Sigmoid colon (tissue), 6 donors: ENCODE measurements at regions not wholly inside any gene's neighbourhood (a gene's known extent, or its start where the extent isn't known, plus 50 kb on each side); places are given as distances from the start of the nearest gene placed in this dataset.

ENCODE experiments used
- DNase-seq: peaks from one replicate; pipeline ENCODE4 v3.0.0-alpha.2; 2019
- H3K27ac ChIP-seq, 4 donors: fragments of 200-600 bp; sonication (generic); one replicate each; pipeline ENCODE4 v1.5.1; 2016 to 2019; ENCODE audit warnings: mild to moderate bottlenecking in 1 of 4
- H3K27me3 ChIP-seq, 3 donors: fragments of 200-600 bp; sonication (generic); one replicate each; pipeline ENCODE4 v1.5.1; 2019; ENCODE audit warnings: mild to moderate bottlenecking in 1 of 3
- H3K36me3 ChIP-seq, 4 donors: fragments of 200-600 bp; sonication (generic); one replicate each; pipeline ENCODE4 v1.5.1; 2016 to 2019
- H3K4me1 ChIP-seq, 4 donors: fragments of 200-600 bp; sonication (generic); one replicate each; pipeline ENCODE4 v1.5.1; 2017 to 2019
- H3K4me3 ChIP-seq, 4 donors: fragments of 200-600 bp; sonication (generic); one replicate each; pipeline ENCODE4 v1.5.1; 2017 to 2019; ENCODE audit warnings: mild to moderate bottlenecking in 2 of 4, moderate library complexity in 1 of 4
- H3K9me3 ChIP-seq, 4 donors: fragments of 200-600 bp in 3 of 4; sonication (generic) in 3 of 4; one replicate each; pipeline versions ENCODE4 v1.5.1 to v1.6.1; 2013 to 2019
- EP300 ChIP-seq, 4 donors: sonication (generic); formaldehyde crosslinking; IDR thresholded peaks; one replicate each; pipeline ENCODE4 v1.6.1; 2017; ENCODE audit warnings: antibody characterized with exemption in 4 of 4
- POLR2A ChIP-seq, 2 donors: fragments of 450-650 bp; IDR thresholded peaks; one replicate each; pipeline ENCODE4 v1.6.1; 2016; ENCODE audit warnings: antibody characterized with exemption in 2 of 2, mild to moderate bottlenecking in 2 of 2, moderate library complexity in 2 of 2
- POLR2AphosphoS5 ChIP-seq, 4 donors: sonication (generic); formaldehyde crosslinking; IDR thresholded peaks; one replicate each; pipeline ENCODE4 v1.6.1; 2017; ENCODE audit warnings: antibody characterized with exemption in 4 of 4
- WGBS, 2 donors: extraction: QIAGEN DNeasy Blood & Tissue Kit; methylation state at CpG; one replicate each; pipeline ENCODE4 v1.1.7; 2013; 5-methylcytosine and 5-hydroxymethylcytosine counted together
- intact Hi-C: fragments of 100-400 bp; cut with DNase I; formaldehyde crosslinking; loops from one replicate; pipeline ENCODE4 v1.15.1; 2023
- TF ChIP-seq, protein P1 (sequence below), 4 experiments: fragments of 450-650 bp in 3 of 4; fragments of 200-600 bp in 1 of 4; IDR thresholded peaks; one replicate each; pipeline ENCODE4 v1.5.1; 2016 to 2019; ENCODE audit warnings: antibody characterized with exemption in 4 of 4, mild to moderate bottlenecking in 3 of 4, moderate library complexity in 2 of 4
- donor health status: healthy with polysubstance abuse.
- donor health status: healthy.

- Histone ChIP-seq H3K27me3 (no peaks in the 10 kb centered on the region), H3K27ac (peak overlapping the region; percentile 81 to 92 (median 88)), H3K9me3 (no peaks in the 10 kb centered on the region), H3K4me3 (no peak overlapping the region), H3K36me3 (no peaks in the 10 kb centered on the region), H3K4me1 (peaks cover 0 to 90% (median 66%) of the 10 kb centered on the region in 4 donors)
- no peak for DNase-seq
- intact Hi-C loops: loop anchor here (10.0 kb wide), 1 partner anchor 53 kb away; no protein-coding TSS in a partner anchor
- 72 to 87% methylated on average over 2 of the region's 2 CpGs for WGBS, 2 donors
- TF ChIP-seq, protein P1, sequence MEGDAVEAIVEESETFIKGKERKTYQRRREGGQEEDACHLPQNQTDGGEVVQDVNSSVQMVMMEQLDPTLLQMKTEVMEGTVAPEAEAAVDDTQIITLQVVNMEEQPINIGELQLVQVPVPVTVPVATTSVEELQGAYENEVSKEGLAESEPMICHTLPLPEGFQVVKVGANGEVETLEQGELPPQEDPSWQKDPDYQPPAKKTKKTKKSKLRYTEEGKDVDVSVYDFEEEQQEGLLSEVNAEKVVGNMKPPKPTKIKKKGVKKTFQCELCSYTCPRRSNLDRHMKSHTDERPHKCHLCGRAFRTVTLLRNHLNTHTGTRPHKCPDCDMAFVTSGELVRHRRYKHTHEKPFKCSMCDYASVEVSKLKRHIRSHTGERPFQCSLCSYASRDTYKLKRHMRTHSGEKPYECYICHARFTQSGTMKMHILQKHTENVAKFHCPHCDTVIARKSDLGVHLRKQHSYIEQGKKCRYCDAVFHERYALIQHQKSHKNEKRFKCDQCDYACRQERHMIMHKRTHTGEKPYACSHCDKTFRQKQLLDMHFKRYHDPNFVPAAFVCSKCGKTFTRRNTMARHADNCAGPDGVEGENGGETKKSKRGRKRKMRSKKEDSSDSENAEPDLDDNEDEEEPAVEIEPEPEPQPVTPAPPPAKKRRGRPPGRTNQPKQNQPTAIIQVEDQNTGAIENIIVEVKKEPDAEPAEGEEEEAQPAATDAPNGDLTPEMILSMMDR (IDR thresholded peaks at IDR 0.05): no peak
- TF ChIP-seq POLR2AphosphoS5 (IDR thresholded peaks at IDR 0.05) (no peak), POLR2A (IDR thresholded peaks at IDR 0.05) (no peak), EP300 (IDR thresholded peaks at IDR 0.05) (no peak)
Measured at GRCh38 chr10:31702005-31702404, 226.6 kb downstream of the ARHGAP12 start.

- H3K36me3 ChIP-seq: no peaks in the 10 kb centered on the region
- no peaks in the 10 kb centered on the region for H3K9me3 ChIP-seq
- no peaks in the 10 kb centered on the region for H3K27me3 ChIP-seq
- peaks cover 0 to 90% (median 66%) of the 10 kb centered on the region in 4 donors for H3K4me1 ChIP-seq
- whole genome bisulfite sequencing, 2 donors: 59 to 64% methylated on average over 5 of the region's 5 CpGs
- TF ChIP-seq, protein P1 (IDR thresholded peaks at IDR 0.05): no peak
- TF ChIP-seq POLR2AphosphoS5 (IDR thresholded peaks at IDR 0.05) (no peak), EP300 (IDR thresholded peaks at IDR 0.05) (no peak), POLR2A (IDR thresholded peaks at IDR 0.05) (no peak)
- no peak for DNase-seq
- intact Hi-C loops: loop anchor here (10.0 kb wide), 1 partner anchor 53 kb away; no protein-coding TSS in a partner anchor
- peak overlapping the region; percentile 81 to 92 (median 88) for H3K27ac ChIP-seq
- H3K4me3 ChIP-seq: no peak overlapping the region
Measured at GRCh38 chr10:31701546-31701945, 227.1 kb downstream of the ARHGAP12 start.

DNA sequence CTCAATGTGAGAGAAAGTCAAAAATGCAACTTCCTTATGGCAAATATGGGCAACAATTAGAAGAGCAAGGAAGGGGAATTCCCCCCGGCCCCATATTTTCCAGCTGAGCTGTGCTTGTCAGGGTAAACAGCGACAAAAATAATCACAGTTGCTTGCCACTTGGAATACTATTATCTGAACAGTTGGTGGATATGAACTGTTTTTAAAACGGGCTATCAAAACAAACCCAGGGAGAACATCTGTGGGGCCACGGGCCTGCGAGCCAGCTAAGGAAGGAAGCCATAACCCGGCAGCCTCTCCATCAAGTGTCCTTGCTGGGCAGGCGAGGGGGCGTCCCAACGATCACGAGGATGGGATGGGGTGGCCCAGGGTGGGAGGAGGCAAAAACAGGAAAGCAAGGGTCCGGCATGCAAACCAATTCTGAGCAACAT, 228.4 kb downstream of the ARHGAP12 start:
- H3K36me3 ChIP-seq: no peaks in the 10 kb centered on the region
- H3K27me3 ChIP-seq: no peaks in the 10 kb centered on the region
- H3K9me3 ChIP-seq: no peaks in the 10 kb centered on the region
- TF ChIP-seq POLR2A (IDR thresholded peaks at IDR 0.05) (no peak), EP300 (IDR thresholded peaks at IDR 0.05) (no peak), POLR2AphosphoS5 (IDR thresholded peaks at IDR 0.05) (no peak)
- TF ChIP-seq, protein P1 (IDR thresholded peaks at IDR 0.05): no peak
- H3K4me3 ChIP-seq: no peak overlapping the region
- 57 to 80% methylated on average over 11 of the region's 11 CpGs for WGBS, 2 donors
- intact Hi-C loops: loop anchor here (10.0 kb wide), 1 partner anchor 55 kb away; no protein-coding TSS in a partner anchor
- DNase-seq: no peak
- H3K27ac ChIP-seq: peak overlapping the region; percentile 81 to 92 (median 88)
- H3K4me1 ChIP-seq: peaks cover 0 to 91% (median 71%) of the 10 kb centered on the region in 4 donors

DNA sequence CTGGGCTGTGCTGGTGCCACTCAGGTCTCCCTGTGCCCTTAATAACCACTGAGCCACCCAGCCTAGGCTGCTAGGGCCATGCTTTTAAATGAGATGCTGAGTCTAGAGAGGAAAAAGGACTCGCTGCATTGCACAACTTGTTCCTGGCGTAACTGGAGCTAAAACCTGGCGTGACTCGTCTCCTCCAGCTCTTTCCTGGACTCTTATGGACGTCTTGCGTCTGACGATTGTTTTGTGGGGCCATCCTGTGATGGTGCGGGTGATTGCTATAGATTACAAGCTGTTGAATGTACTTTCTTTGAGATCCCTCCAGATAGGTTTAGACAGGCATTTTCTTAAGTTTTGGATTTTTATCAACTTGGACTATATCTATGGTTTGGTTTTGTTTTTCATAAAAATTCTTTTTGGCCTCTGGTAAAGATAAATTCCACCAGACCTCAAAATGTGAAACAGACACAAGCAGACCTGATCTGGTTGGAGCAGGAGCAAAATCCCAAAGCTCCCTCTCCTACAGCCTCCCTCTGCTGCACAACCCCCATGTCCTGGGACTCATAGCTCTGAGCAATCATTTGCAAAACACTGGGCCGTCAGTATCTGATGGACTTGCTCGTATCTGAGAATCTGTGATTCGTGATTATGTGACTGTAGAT, 230.3 kb downstream of the ARHGAP12 start:
- peak; percentile 92 for DNase-seq
- 73 to 75% methylated on average over 11 of the region's 11 CpGs for WGBS, 2 donors
- intact Hi-C loops: no loop called here
- Histone ChIP-seq H3K27ac (peak overlapping the region; percentile 81 to 92 (median 88)), H3K36me3 (no peaks in the 10 kb centered on the region), H3K27me3 (no peaks in the 10 kb centered on the region), H3K4me1 (peaks cover 0 to 97% (median 85%) of the 10 kb centered on the region in 4 donors), H3K9me3 (no peaks in the 10 kb centered on the region), H3K4me3 (no peak overlapping the region)
- TF ChIP-seq EP300 (IDR thresholded peaks at IDR 0.05) (peak in 1 of 4 donors; percentile 31), POLR2AphosphoS5 (IDR thresholded peaks at IDR 0.05) (peak in 3 of 4 donors; percentile 39 to 50 (median 40)), POLR2A (IDR thresholded peaks at IDR 0.05) (no peak)
